HepG2 (cell line): ENCODE measurements at regions not wholly inside any gene's neighbourhood (a gene's known extent, or its start where the extent isn't known, plus 50 kb on each side); places are given as distances from the start of the nearest gene placed in this dataset. TPM values are rescaled to one million over a fixed set of nuclear protein-coding genes. Genes with fewer than 3 reads are reported as not detected.

ENCODE experiments used
- SRSF9 ChIP-seq: fragments of 200-400 bp; formaldehyde crosslinking; IDR thresholded peaks from 2 replicates; pipeline ENCODE4 v1.6.1; 2018; ENCODE audit warnings: borderline replicate concordance, mild to moderate bottlenecking, low read depth, low read length; ENCODE audit not compliant: insufficient read depth, poor library complexity, severe bottlenecking
- ZC3H13 ChIP-seq: sonication (generic); formaldehyde crosslinking; IDR thresholded peaks from 2 replicates; pipeline ENCODE4 v1.8.1; 2023; ENCODE audit warnings: mild to moderate bottlenecking, missing genetic modification reagents, moderate library complexity
- microRNA counts: library from miRNA; unstranded; fragments of <30 nt; microRNA quantifications from one replicate; lab custom pipeline; 2015
- microRNA-seq: library from miRNA; unstranded; fragments of <30 nt; microRNA quantifications from one replicate; pipeline ENCODE4, GENCODE V29; 2020
- small RNA-seq, 3 experiments: library from RNA; depleted of rRNA; stranded (forward); fragments of <200 nt; gene quantifications; one replicate each; pipeline ENCODE3, GENCODE V24; 2012; ENCODE audit warnings: low read depth in 2 of 3, low replicate concordance in 1 of 3; ENCODE audit not compliant: insufficient read length in 3 of 3, insufficient read depth in 2 of 3

DNA sequence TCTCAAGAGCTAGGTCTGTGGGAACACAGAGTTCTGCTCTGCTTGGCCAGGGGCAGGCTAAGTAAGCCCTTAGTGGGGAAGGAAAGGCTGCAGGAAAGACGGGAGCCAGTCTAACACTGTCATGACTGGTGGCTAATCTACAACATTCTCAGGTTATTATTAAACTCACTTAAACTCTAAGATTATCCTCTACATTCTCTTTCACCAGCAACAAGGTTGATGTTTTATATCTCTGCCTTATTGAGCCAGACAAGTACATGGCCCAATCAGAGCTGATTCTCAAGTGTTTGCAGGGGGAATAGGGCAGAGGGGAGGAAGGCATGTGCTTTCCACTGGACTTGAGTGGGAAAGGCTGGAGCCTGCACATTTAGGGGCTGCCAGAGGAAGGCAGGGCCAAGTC, 50.9 kb upstream of the FAM241A start (continued):
- TF ChIP-seq SRSF9 (no peak), ZC3H13 (CRISPR knock-in tag) (no peak)

MicroRNA genes in the stretch of these regions (microRNA counts, 767-probe panel; counts per million panel counts)
- microRNA hsa-miR-297 (lab: Ali Mortazavi, UCI): not detected

Small RNA genes lying in the stretch of these regions (microRNA-seq; reads per million reads assigned to microRNA genes)
- not detected for gene MIR297

Small RNA genes lying in the stretch of these regions (small RNA-seq; reads per million reads assigned to genes)
- gene MIR297 (0 reads per million in 3 experiments), gene RNU6-289P (0 reads per million in 3 experiments)
